ENCODE measurements at regions not wholly inside any gene's neighbourhood (a gene's known extent, or its start where the extent isn't known, plus 50 kb on each side); places are given as distances from the start of the nearest gene placed in this dataset.

DNA sequence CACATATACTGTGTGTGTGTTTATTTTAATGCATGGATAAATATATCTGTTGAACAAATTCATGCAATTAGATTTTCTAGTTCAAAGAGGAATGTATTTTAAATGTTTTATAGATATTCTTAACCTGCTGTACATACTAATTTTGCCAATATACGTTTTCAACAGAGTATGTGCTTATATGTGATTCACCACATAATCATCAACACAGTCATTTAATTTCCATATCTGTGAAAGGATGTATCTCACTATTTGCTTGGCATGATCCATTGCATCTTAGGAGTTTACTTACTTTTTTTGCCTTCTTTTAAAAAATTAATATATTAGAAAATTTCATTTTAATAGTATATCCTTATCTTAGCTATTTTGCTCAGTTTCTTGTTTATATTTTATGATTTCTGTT is 902.3 kb upstream of the CITED2 start:
- intact Hi-C loops (cut with micrococcal nuclease) (no loop called here), in situ Hi-C loops (cut with MboI) (no loop called here)
- H3K4me1 ChIP-seq (replicated peaks in 1 of 2; ENCODE audit: control insufficient read depth in 2 of 2, insufficient read depth in 2 of 2, low read length in 2 of 2): no peaks in the 10 kb centered on the region
- no peaks in the 10 kb centered on the region for H4K20me1 ChIP-seq (replicated peaks; ENCODE audit: control insufficient read depth, insufficient read depth, low read length)
- no peak overlapping the region for H3K9ac ChIP-seq (ENCODE audit: insufficient read depth in 1 of 2, low read depth in 2 of 2, low read length in 2 of 2)
- no peak for TF ChIP-seq FOXA3 (CRISPR knock-in tag; conservative IDR thresholded peaks at IDR 0.05 in 1 of 2, IDR thresholded peaks at IDR 0.05 in 1 of 2)
- no peak for TF ChIP-seq HDAC1 (IDR thresholded peaks at IDR 0.05)
- no peak for TF ChIP-seq GATAD2A (IDR thresholded peaks at IDR 0.05)
- no peak for TF ChIP-seq GTF2F1 (IDR thresholded peaks at IDR 0.05; ENCODE audit: low read depth, low read length)
- H3K79me2 ChIP-seq (ENCODE audit: control insufficient read depth, insufficient read depth, low read length): no peaks in the 10 kb centered on the region
- DNase-seq (ENCODE audit: extremely low read depth in 1 of 4, low spot score in 3 of 4) (no peak), ATAC-seq (no peak), FAIRE-seq (no peak)
- BruUV-seq (replicated peaks): no TSS peak
- 59% methylated on average over 1 of the region's 1 CpG for WGBS (ENCODE audit: insufficient coverage, low coverage, missing lambda C conversion rate)
- no peaks in the 10 kb centered on the region for H3K36me3 ChIP-seq (ENCODE audit: control insufficient read depth, insufficient read depth, low read length)
- H3K27ac ChIP-seq (ENCODE audit: extremely low read depth, low read depth, low read length): no peak overlapping the region
- no peaks in the 10 kb centered on the region for H3K9me3 ChIP-seq (replicated peaks; ENCODE audit: control insufficient read depth, insufficient read depth, low read depth, low read length)
- no peak overlapping the region for H2AFZ ChIP-seq (ENCODE audit: low read depth, low read length)
- ChIA-PET POLR2A (no interaction called here), CTCF (ENCODE audit: low intra/inter-chr PET ratio) (no interaction called here)
- H3K4me3 ChIP-seq: no peak overlapping the region
- H3K9me1 ChIP-seq (ENCODE audit: control insufficient read depth, insufficient read depth, low read length): no peaks in the 10 kb centered on the region
- H3K4me2 ChIP-seq (ENCODE audit: insufficient read depth, low read length): no peak overlapping the region
- no peaks in the 10 kb centered on the region for H3K27me3 ChIP-seq (ENCODE audit: control insufficient read depth in 2 of 2, insufficient read depth in 2 of 2, low read length in 2 of 2)

DNA sequence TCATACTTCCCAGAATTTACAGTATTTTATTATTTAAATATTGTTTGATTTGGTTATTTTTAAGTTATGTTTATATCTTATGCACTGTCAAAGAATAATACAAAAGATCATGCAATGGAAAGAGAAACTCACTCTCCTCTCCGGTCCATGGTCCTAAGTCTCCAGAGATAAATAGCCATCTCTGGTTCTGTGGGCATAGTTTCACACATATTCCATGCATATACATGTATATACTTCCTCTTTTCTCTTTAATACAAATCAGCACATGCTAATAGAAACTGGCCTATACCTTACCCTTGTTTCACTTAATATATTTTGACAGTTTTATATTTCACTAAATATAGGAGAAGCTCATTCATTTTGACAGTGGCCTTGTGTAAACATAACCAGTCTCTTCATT is 901.7 kb upstream of the CITED2 start:
- no peaks in the 10 kb centered on the region for H3K79me2 ChIP-seq (ENCODE audit: control insufficient read depth, insufficient read depth, low read length)
- H3K9me1 ChIP-seq (ENCODE audit: control insufficient read depth, insufficient read depth, low read length): no peaks in the 10 kb centered on the region
- H3K27ac ChIP-seq (ENCODE audit: extremely low read depth, low read depth, low read length): no peak overlapping the region
- no peak overlapping the region for H2AFZ ChIP-seq (ENCODE audit: low read depth, low read length)
- WGBS (ENCODE audit: insufficient coverage, low coverage, missing lambda C conversion rate): 90% methylated on average over 1 of the region's 1 CpG
- H4K20me1 ChIP-seq (replicated peaks; ENCODE audit: control insufficient read depth, insufficient read depth, low read length): no peaks in the 10 kb centered on the region
- H3K36me3 ChIP-seq (ENCODE audit: control insufficient read depth, insufficient read depth, low read length): no peaks in the 10 kb centered on the region
- H3K27me3 ChIP-seq (ENCODE audit: control insufficient read depth in 2 of 2, insufficient read depth in 2 of 2, low read length in 2 of 2): no peaks in the 10 kb centered on the region
- no peak overlapping the region for H3K4me3 ChIP-seq
- no peak for FAIRE-seq
- CTCF ChIA-PET (ENCODE audit: low intra/inter-chr PET ratio): no interaction called here
- H3K9ac ChIP-seq (ENCODE audit: insufficient read depth in 1 of 2, low read depth in 2 of 2, low read length in 2 of 2): no peak overlapping the region
- intact Hi-C loops (cut with micrococcal nuclease) (no loop called here), in situ Hi-C loops (cut with MboI) (no loop called here)
- no peaks in the 10 kb centered on the region for H3K9me3 ChIP-seq (replicated peaks; ENCODE audit: control insufficient read depth, insufficient read depth, low read depth, low read length)
- no peak for DNase-seq (ENCODE audit: extremely low read depth in 1 of 4, low spot score in 3 of 4)
- POLR2A ChIA-PET: interaction anchor here (0.9 kb wide), 1 partner anchor 10 kb away, joined by 3 read pairs; no protein-coding TSS in a partner anchor
- ATAC-seq: no peak
- no peak overlapping the region for H3K4me2 ChIP-seq (ENCODE audit: insufficient read depth, low read length)
- H3K4me1 ChIP-seq (replicated peaks in 1 of 2; ENCODE audit: control insufficient read depth in 2 of 2, insufficient read depth in 2 of 2, low read length in 2 of 2): no peaks in the 10 kb centered on the region
- no TSS peak for BruUV-seq (replicated peaks)
- TF ChIP-seq ZFPM2 (CRISPR knock-in tag; IDR thresholded peaks at IDR 0.05) (no peak), ZNF408 (CRISPR knock-in tag; IDR thresholded peaks at IDR 0.05; ENCODE audit: low read depth) (no peak), ZBTB8A (IDR thresholded peaks at IDR 0.05; ENCODE audit: partially characterized antibody) (no peak), SPI1 (IDR thresholded peaks at IDR 0.05; ENCODE audit: borderline replicate concordance, low read depth, low read length) (no peak), POLR3G (IDR thresholded peaks at IDR 0.05; ENCODE audit: extremely low read depth, insufficient read length, insufficient replicate concordance) (no peak), PTRF (tag; IDR thresholded peaks at IDR 0.05) (no peak), ZNF165 (CRISPR knock-in tag; IDR thresholded peaks at IDR 0.05; ENCODE audit: borderline replicate concordance) (no peak), EP300 (IDR thresholded peaks at IDR 0.05; ENCODE audit: low read length) (no peak)
- TF ChIP-seq, protein P1, sequence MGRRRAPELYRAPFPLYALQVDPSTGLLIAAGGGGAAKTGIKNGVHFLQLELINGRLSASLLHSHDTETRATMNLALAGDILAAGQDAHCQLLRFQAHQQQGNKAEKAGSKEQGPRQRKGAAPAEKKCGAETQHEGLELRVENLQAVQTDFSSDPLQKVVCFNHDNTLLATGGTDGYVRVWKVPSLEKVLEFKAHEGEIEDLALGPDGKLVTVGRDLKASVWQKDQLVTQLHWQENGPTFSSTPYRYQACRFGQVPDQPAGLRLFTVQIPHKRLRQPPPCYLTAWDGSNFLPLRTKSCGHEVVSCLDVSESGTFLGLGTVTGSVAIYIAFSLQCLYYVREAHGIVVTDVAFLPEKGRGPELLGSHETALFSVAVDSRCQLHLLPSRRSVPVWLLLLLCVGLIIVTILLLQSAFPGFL (CRISPR knock-in tag; IDR thresholded peaks at IDR 0.05): no peak

Measured in K562 (cell line).